Trophoblast cell (in vitro differentiated cells and primary cell): ENCODE measurements at regions not wholly inside any gene's neighbourhood (a gene's known extent, or its start where the extent isn't known, plus 50 kb on each side); places are given as distances from the start of the nearest gene placed in this dataset.
"Not testable (repeated sequence)": the region's sequence is repeated elsewhere in the genome, so short reads cannot be mapped to it uniquely, and the experiment has no call there.

ENCODE experiments used
- DNase-seq, 2 donors: peaks; one replicate each; pipeline ENCODE4 v3.0.0-alpha.2; 2016
- H2AFZ ChIP-seq: 2 replicates; pipeline ENCODE4 v1.6.1; 2013; ENCODE audit warnings: low read length, moderate library complexity, mild to moderate bottlenecking; ENCODE audit not compliant: insufficient read depth, poor library complexity
- H2AK5ac ChIP-seq: 2 replicates; pipeline ENCODE4 v1.6.1; 2013; ENCODE audit warnings: mild to moderate bottlenecking, low read length
- H2BK120ac ChIP-seq: 2 replicates; pipeline ENCODE4 v1.6.1; 2013; ENCODE audit warnings: low read length, mild to moderate bottlenecking, moderate library complexity; ENCODE audit not compliant: insufficient read depth, poor library complexity
- H2BK12ac ChIP-seq: 2 replicates; pipeline ENCODE4 v1.6.1; 2013; ENCODE audit warnings: mild to moderate bottlenecking, low read length, moderate library complexity
- H2BK5ac ChIP-seq: 2 replicates; pipeline ENCODE4 v1.6.1; 2013; ENCODE audit warnings: low read length, low read depth, moderate library complexity, mild to moderate bottlenecking; ENCODE audit not compliant: poor library complexity
- H3K14ac ChIP-seq: 2 replicates; pipeline ENCODE4 v1.6.1; 2013; ENCODE audit warnings: mild to moderate bottlenecking, low read length
- H3K18ac ChIP-seq: 2 replicates; pipeline ENCODE4 v1.6.1; 2013; ENCODE audit warnings: mild to moderate bottlenecking, low read length
- H3K23ac ChIP-seq: 2 replicates; pipeline ENCODE4 v1.6.1; 2013; ENCODE audit warnings: low read length
- H3K27ac ChIP-seq: 2 replicates; pipeline ENCODE4 v1.5.1; 2013; ENCODE audit warnings: low read depth, mild to moderate bottlenecking, inconsistent platforms, low read length, moderate library complexity
- H3K27me3 ChIP-seq: 2 replicates; pipeline ENCODE4 v1.6.1; 2013; ENCODE audit warnings: inconsistent platforms, mild to moderate bottlenecking, low read length, moderate library complexity; ENCODE audit not compliant: insufficient read depth
- H3K36me3 ChIP-seq, 2 experiments: 1 replicate in 1 of 2; 2 replicates in 1 of 2; pipeline ENCODE4 v1.6.1; 2013; ENCODE audit warnings: low read length in 2 of 2, mild to moderate bottlenecking in 2 of 2, moderate library complexity in 1 of 2; ENCODE audit not compliant: insufficient read depth in 2 of 2, control insufficient read depth in 1 of 2
- H3K4ac ChIP-seq: 2 replicates; pipeline ENCODE4 v1.6.1; 2013; ENCODE audit warnings: low read depth, mild to moderate bottlenecking, low read length, moderate library complexity
- H3K4me1 ChIP-seq, 2 experiments: 1 replicate in 1 of 2; 2 replicates in 1 of 2; pipeline ENCODE4 v1.6.1; 2013; ENCODE audit warnings: low read length in 2 of 2, mild to moderate bottlenecking in 2 of 2, moderate library complexity in 1 of 2; ENCODE audit not compliant: insufficient read depth in 2 of 2, control insufficient read depth in 1 of 2
- H3K4me2 ChIP-seq: 2 replicates; pipeline ENCODE4 v1.6.1; 2013; ENCODE audit warnings: inconsistent platforms, mild to moderate bottlenecking, low read length, moderate library complexity
- H3K4me3 ChIP-seq: 2 replicates; pipeline ENCODE4 v1.5.1; 2013; ENCODE audit warnings: mild to moderate bottlenecking, low read depth, low read length, inconsistent platforms
- H3K79me1 ChIP-seq: one replicate; pipeline ENCODE4 v1.6.1; 2013; ENCODE audit warnings: low read length
- H3K79me2 ChIP-seq: 2 replicates; pipeline ENCODE4 v1.6.1; 2013; ENCODE audit warnings: low read length, mild to moderate bottlenecking; ENCODE audit not compliant: control insufficient read depth, insufficient read depth, poor library complexity
- H3K9ac ChIP-seq: 2 replicates; pipeline ENCODE4 v1.6.1; 2013; ENCODE audit warnings: mild to moderate bottlenecking, low read length
- H3K9me3 ChIP-seq: 2 replicates; pipeline ENCODE4 v1.6.1; 2013; ENCODE audit warnings: low read depth, mild to moderate bottlenecking, control low read depth, inconsistent platforms, low read length; ENCODE audit not compliant: insufficient read depth
- H4K12ac ChIP-seq: 2 replicates; pipeline ENCODE4 v1.6.1; 2013; ENCODE audit warnings: low read depth, mild to moderate bottlenecking, low read length, moderate library complexity
- H4K8ac ChIP-seq: 2 replicates; pipeline ENCODE4 v1.6.1; 2013; ENCODE audit warnings: low read depth, mild to moderate bottlenecking, low read length, moderate library complexity
- H4K91ac ChIP-seq: one replicate; pipeline ENCODE4 v1.6.1; 2013; ENCODE audit warnings: low read depth, mild to moderate bottlenecking, low read length, moderate library complexity
- WGBS: extraction: QIAGEN DNeasy Blood & Tissue Kit; methylation state at CpG from one replicate; pipeline ENCODE4 v1.1.7; 2013; ENCODE audit warnings: missing lambda C conversion rate; ENCODE audit not compliant: insufficient read length, insufficient coverage; ENCODE audit errors: extremely low coverage; 5-methylcytosine and 5-hydroxymethylcytosine counted together

DNA sequence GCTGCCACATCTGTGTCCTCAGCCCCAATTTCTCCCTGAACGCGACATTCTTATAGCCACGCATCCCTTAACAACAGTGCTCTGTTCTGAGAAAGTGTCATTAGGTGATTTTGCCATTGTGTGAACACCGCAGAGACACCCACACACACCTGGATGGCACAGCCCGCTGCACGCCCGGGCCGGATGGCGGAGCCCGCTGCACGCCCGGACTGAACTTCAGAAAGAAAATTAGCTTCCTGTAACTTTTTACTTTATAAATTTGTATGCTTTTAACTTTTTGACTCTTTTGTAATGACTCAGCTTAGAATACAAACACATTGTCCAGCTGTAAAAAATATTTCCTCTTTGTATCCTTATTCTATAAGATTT is 567.0 kb upstream of the B3GAT1 start:
- not testable (repeated sequence) for H3K4me1 ChIP-seq, H2BK5ac ChIP-seq, H3K79me1 ChIP-seq, H2AFZ ChIP-seq, H3K4me3 ChIP-seq, H3K4me2 ChIP-seq, H3K36me3 ChIP-seq, H2BK120ac ChIP-seq, DNase-seq, H3K9ac ChIP-seq, H3K18ac ChIP-seq, H3K23ac ChIP-seq, H4K8ac ChIP-seq, H2AK5ac ChIP-seq, H3K27me3 ChIP-seq, H3K79me2 ChIP-seq, H3K9me3 ChIP-seq, H4K12ac ChIP-seq, H3K4ac ChIP-seq, H2BK12ac ChIP-seq, H3K27ac ChIP-seq, H4K91ac ChIP-seq, H3K14ac ChIP-seq
- WGBS = no CpG with 5 or more reads among the region's 12 CpGs

DNA sequence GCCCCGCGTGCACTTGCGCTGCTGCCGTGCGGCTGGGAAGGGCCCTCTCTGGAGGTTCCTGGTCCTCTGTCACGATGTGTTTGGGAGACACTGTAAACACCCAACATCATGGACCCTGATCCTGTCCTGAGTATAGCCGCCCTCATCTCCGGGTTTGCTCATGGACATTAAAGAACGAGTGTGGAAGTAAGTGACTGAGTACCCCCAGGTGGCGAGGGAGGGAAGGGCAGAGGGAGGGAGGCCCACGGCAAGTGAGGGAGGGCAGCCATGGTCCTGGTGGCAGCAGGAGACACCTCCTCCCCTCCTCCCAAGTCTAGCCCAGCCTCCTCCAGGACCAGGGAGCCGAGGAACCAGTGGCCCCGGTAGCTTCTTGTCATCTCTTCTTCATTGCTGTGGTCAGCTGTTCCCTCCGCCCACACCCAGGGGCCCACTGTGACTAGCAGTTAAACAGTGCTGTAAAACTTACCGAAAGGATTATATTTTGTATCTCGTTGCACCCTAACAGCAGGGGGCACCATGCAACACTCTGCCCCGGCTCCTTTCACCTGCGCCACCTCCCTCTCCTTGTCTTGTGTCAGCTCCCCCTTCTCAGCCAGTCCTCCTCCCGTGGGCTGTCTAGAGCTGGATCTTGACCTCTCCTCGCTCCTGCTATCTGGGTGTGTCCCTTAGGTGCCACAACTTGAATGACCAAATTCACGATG is 566.5 kb upstream of the B3GAT1 start:
- DNase-seq = no peak

DNA sequence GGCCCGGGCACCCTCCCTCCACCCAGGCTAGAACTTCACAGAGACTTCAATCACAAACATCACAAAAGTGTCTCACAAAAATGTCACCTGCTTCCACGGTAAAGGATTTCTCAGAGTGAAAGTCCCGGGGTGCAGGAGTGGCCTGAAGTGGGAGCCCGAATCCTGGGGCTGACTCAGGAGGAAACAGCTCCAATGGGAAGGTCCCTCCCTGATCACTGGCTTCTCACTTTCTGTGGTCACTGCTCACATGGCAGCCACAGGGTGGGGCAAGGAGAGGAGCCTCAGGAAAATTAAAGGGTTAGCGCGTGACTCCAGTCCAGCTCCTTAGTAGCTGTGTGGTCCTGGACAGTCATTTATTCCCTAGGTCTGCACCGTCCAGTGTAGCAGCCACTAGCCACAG is 564.5 kb upstream of the B3GAT1 start:
- Histone ChIP-seq H3K4me3 (no peak overlapping the region), H2BK120ac (no peak overlapping the region), H2AFZ (no peak overlapping the region), H3K79me1 (no peaks in the 10 kb centered on the region), H3K23ac (no peak overlapping the region), H4K8ac (no peak overlapping the region), H3K79me2 (no peaks in the 10 kb centered on the region), H3K4me2 (no peak overlapping the region), H3K27ac (no peak overlapping the region), H4K12ac (no peak overlapping the region), H2AK5ac (no peak overlapping the region), H3K36me3 (no peaks in the 10 kb centered on the region), H3K14ac (no peak overlapping the region), H3K18ac (no peak overlapping the region), H3K4ac (no peak overlapping the region), H3K27me3 (no peaks in the 10 kb centered on the region), H4K91ac (no peak overlapping the region), H3K4me1 (no peaks in the 10 kb centered on the region), H3K9me3 (no peaks in the 10 kb centered on the region), H2BK5ac (no peak overlapping the region), H2BK12ac (no peak overlapping the region), H3K9ac (no peak overlapping the region)
- DNase-seq = no peak
- WGBS = no CpG with 5 or more reads among the region's 7 CpGs

More for the DNA sequence above, 566.5 kb upstream of the B3GAT1 start:
- H3K4ac ChIP-seq = no peak overlapping the region
- no peak overlapping the region for H2AK5ac ChIP-seq
- H3K4me3 ChIP-seq = no peak overlapping the region
- H3K27me3 ChIP-seq = no peaks in the 10 kb centered on the region
- no peaks in the 10 kb centered on the region for H3K79me2 ChIP-seq
- H2BK5ac ChIP-seq = no peak overlapping the region
- no peak overlapping the region for H4K91ac ChIP-seq
- no peak overlapping the region for H4K12ac ChIP-seq
- no peaks in the 10 kb centered on the region for H3K79me1 ChIP-seq
- no peak overlapping the region for H3K4me2 ChIP-seq
- H2BK120ac ChIP-seq = no peak overlapping the region
- no peaks in the 10 kb centered on the region for H3K36me3 ChIP-seq
- no CpG with 5 or more reads among the region's 21 CpGs for WGBS
- H3K18ac ChIP-seq = no peak overlapping the region
- H2BK12ac ChIP-seq = no peak overlapping the region
- H3K4me1 ChIP-seq = no peaks in the 10 kb centered on the region
- no peak overlapping the region for H4K8ac ChIP-seq
- no peak overlapping the region for H3K9ac ChIP-seq
- H2AFZ ChIP-seq = no peak overlapping the region
- H3K23ac ChIP-seq = no peak overlapping the region
- H3K14ac ChIP-seq = no peak overlapping the region
- H3K27ac ChIP-seq = no peak overlapping the region
- H3K9me3 ChIP-seq = no peaks in the 10 kb centered on the region

DNA sequence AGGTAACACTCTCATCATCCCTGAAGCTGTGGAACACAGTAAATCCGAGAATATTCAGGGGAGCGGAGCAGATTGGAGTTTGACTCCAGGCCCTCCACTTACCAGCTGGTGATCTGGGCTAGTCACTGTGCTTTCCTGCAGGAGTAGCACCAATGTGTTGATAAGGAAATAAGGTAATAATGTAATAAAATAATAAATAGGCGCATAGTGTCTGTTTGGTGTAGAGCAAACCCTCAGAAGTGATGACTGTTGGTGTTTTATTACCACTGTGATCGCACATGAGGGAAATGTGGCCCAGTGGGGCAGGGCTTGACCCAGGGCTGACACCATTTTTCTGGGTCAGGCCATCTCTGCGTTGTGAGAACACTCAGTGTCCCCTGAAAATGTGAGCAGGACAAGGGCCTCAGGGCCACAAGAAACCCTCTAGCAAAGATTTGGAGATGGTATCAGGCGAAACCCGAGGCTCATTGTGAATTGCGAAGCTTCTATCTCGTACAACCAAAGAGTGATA is 563.9 kb upstream of the B3GAT1 start:
- H3K4ac ChIP-seq = no peak overlapping the region
- H2AFZ ChIP-seq = no peak overlapping the region
- H3K4me1 ChIP-seq = no peaks in the 10 kb centered on the region
- H3K79me2 ChIP-seq = no peaks in the 10 kb centered on the region
- no peaks in the 10 kb centered on the region for H3K9me3 ChIP-seq
- no peak overlapping the region for H3K18ac ChIP-seq
- H2BK5ac ChIP-seq = no peak overlapping the region
- no peak overlapping the region for H2BK120ac ChIP-seq
- no peak overlapping the region for H2BK12ac ChIP-seq
- no peak overlapping the region for H4K91ac ChIP-seq
- no CpG with 5 or more reads among the region's 9 CpGs for WGBS
- no peak overlapping the region for H3K14ac ChIP-seq
- no peak overlapping the region for H3K23ac ChIP-seq
- no peaks in the 10 kb centered on the region for H3K36me3 ChIP-seq
- no peak for DNase-seq
- H3K4me3 ChIP-seq = no peak overlapping the region
- H3K4me2 ChIP-seq = no peak overlapping the region
- no peaks in the 10 kb centered on the region for H3K27me3 ChIP-seq
- H4K12ac ChIP-seq = no peak overlapping the region
- H4K8ac ChIP-seq = no peak overlapping the region
- H3K79me1 ChIP-seq = no peaks in the 10 kb centered on the region
- no peak overlapping the region for H3K27ac ChIP-seq
- H2AK5ac ChIP-seq = no peak overlapping the region
- no peak overlapping the region for H3K9ac ChIP-seq
